ENCODE measurements at regions not wholly inside any gene's neighbourhood (a gene's known extent, or its start where the extent isn't known, plus 50 kb on each side); places are given as distances from the start of the nearest gene placed in this dataset.

DNA sequence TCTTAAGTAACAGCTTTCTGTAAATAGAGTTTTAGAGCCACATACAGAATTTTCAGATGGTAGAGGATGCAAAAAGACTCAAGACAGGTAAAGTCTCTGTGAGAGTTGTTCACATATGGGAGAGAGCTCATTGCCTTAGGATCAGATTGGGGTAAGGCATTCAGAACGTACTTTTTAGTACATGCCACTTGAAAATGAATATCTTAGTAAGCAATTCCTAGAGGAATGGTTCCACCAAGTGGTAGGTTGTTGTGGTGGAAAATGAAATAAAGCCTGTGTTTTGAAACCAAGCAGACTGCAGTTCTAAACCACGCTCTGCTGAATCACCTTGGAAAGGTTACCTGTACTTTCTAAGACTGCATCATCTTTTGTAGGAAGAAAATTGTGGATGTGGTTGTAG is 547.0 kb upstream of the LCORL start:
- CTCF ChIA-PET, result interaction anchor here (0.6 to 4.5 kb wide), 20 partner anchors 8 to 1019 kb away, joined by 3 to 60 read pairs (median 4); partner anchors contain the start of genes DCAF16, LCORL and MED28

More for the DNA sequence above, 547.0 kb upstream of the LCORL start:
- Histone ChIP-seq H3K9me1 (replicated peaks; ENCODE audit: control insufficient read depth, extremely low read depth, insufficient read depth, low read length) (no peaks in the 10 kb centered on the region), H4K20me1 (replicated peaks; ENCODE audit: control insufficient read depth, extremely low read depth, insufficient read depth, low read length) (no peaks in the 10 kb centered on the region), H3K79me2 (ENCODE audit: control insufficient read depth, insufficient read depth, low read length) (no peaks in the 10 kb centered on the region), H3K27ac (ENCODE audit: insufficient read depth, low read depth, low read length) (no peak overlapping the region), H3K4me2 (ENCODE audit: insufficient read depth, low read length) (no peak overlapping the region), H3K4me3 (replicated peaks in 1 of 3; ENCODE audit: insufficient read depth in 1 of 3, low read depth in 1 of 3, low read length in 3 of 3) (no peak overlapping the region), H3K9ac (replicated peaks; ENCODE audit: extremely low read depth, insufficient read depth, low read length) (no peak overlapping the region), H3K36me3 (ENCODE audit: control insufficient read depth in 2 of 2, extremely low read depth in 1 of 2, insufficient read depth in 2 of 2, low read length in 2 of 2) (no peaks in the 10 kb centered on the region), H2AFZ (ENCODE audit: low read depth, low read length) (no peak overlapping the region), H3K4me1 (ENCODE audit: control insufficient read depth, extremely low read depth, insufficient read depth, low read length) (peaks cover 24% of the 10 kb centered on the region), H3K9me3 (replicated peaks; ENCODE audit: control insufficient read depth, insufficient read depth, low read length) (no peaks in the 10 kb centered on the region), H3K27me3 (ENCODE audit: control insufficient read depth in 2 of 2, insufficient read depth in 2 of 2, low read length in 2 of 2) (no peaks in the 10 kb centered on the region)
- POLR2A ChIA-PET, result no interaction called here
- dilution Hi-C loops (cut with MboI; ENCODE audit: extremely low pct_ligation_motif_present, low sequenced_read_pairs), result no loop called here
- no peak for FAIRE-seq
- no TSS peak for BruUV-seq (replicated peaks)
- DNase-seq (ENCODE audit: low read depth, low spot score), result peak; percentile 78
- TF ChIP-seq, protein P1, sequence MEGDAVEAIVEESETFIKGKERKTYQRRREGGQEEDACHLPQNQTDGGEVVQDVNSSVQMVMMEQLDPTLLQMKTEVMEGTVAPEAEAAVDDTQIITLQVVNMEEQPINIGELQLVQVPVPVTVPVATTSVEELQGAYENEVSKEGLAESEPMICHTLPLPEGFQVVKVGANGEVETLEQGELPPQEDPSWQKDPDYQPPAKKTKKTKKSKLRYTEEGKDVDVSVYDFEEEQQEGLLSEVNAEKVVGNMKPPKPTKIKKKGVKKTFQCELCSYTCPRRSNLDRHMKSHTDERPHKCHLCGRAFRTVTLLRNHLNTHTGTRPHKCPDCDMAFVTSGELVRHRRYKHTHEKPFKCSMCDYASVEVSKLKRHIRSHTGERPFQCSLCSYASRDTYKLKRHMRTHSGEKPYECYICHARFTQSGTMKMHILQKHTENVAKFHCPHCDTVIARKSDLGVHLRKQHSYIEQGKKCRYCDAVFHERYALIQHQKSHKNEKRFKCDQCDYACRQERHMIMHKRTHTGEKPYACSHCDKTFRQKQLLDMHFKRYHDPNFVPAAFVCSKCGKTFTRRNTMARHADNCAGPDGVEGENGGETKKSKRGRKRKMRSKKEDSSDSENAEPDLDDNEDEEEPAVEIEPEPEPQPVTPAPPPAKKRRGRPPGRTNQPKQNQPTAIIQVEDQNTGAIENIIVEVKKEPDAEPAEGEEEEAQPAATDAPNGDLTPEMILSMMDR (IDR thresholded peaks at IDR 0.05; ENCODE audit: extremely low read depth in 1 of 2, insufficient read depth in 1 of 2, low read depth in 1 of 2, low read length in 2 of 2), result peak in 1 of 2 donors; percentile 30
- no peak for TF ChIP-seq FOS (IDR thresholded peaks at IDR 0.05; ENCODE audit: borderline replicate concordance, insufficient read depth, low read length)
- intact Hi-C loops (cut with micrococcal nuclease), result loop anchor here (1.0 to 10.0 kb wide), 5 partner anchors 28 to 751 kb away; no protein-coding TSS in a partner anchor

Data from endothelial cell of umbilical vein (primary cell).